HG03097 (cell line): ENCODE measurements at regions not wholly inside any gene's neighbourhood (a gene's known extent, or its start where the extent isn't known, plus 50 kb on each side); places are given as distances from the start of the nearest gene placed in this dataset.

Source experiments
- ATAC-seq: cut with Tn5 transposase; IDR thresholded peaks from one replicate; pipeline ENCODE4 v1.9.1; 2021; ENCODE audit not compliant: unreplicated experiment, low FRiP score

- ATAC-seq: no peak
These were observed 929.8 kb upstream of the CNTNAP5 start for GRCh38 chr2:123095219-123095835.

DNA sequence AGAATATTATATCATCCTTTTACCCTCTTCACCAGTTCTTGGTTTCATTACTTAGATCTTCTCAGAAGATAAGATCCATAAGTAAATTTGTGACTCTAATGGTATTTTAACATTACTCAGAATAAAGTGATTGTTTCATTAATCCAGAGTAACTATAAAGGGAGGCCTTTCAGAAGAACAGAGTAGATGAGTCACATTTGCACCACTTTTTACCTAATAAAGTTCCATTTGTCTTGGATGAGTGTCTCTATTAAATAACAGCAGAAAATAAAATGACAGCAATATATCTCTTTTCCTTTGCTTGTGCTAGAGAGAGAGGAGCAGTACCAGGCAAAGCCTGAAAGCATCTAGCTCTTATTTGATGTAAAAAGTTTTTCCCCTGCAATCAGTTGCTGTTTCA, 926.5 kb upstream of the CNTNAP5 start:
- no peak for ATAC-seq

DNA sequence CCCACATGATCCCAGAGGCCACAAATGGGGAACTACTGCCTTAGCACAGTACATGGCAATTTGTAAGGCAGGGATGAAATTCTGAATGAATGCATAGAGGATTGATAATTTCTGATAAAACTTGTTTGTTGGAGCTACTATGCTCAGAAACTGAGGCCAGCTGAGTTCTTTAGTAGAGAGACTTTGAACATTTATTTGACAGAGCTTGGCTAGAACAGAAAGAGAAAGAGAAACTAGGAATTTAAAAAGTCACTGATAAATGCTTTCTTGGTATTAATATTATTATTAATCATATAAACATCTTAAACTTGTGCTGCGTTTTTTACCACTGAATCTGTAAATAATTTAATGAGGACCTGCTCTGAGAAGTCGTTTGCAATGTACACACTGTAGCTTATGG, 923.7 kb upstream of the CNTNAP5 start:
- ATAC-seq: no peak

- ATAC-seq: no peak
These were observed 921.2 kb upstream of the CNTNAP5 start for GRCh38 chr2:123103902-123104301.

DNA sequence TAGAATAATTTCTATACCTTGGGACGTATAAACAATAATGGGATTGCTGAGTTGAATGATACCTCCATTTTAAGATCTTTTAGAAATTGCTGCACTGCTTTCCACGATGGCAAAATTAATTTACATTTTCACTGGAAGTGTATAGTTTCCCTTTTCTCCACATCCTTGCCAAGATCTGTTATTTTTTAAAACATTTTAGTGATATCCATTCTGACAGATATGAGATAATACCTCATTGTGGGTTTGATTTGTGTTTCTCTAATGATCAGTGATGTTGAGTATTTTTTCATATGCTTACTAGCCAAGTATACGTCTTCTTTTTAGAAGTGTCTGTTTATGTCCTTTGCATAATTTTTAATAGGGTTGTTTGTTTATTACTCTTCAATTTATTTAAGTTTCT, 908.5 kb upstream of the CNTNAP5 start:
- no peak for ATAC-seq

DNA sequence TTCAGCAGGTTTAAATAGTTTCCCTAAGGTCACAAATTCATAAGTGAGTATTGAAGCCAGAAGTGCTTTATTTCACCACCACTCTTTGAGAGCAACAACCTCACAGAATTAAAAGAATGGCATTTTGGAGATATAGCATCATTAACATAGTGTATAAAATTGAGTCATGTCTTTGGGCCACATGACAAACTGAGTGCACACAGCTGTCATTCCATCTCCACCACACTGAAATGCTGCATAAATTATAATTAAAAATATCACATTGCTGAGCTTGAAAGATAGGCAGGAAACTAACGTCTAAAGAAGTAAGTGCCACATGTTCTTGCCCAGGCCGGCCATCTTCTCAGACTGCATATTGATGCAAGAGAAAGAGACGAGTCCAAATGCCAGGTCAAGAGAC, 897.9 kb upstream of the CNTNAP5 start:
- ATAC-seq: no peak

- ATAC-seq: no peak
These were observed 896.1 kb upstream of the CNTNAP5 start for GRCh38 chr2:123128951-123129350.

GRCh38 chr2:123136419-123136818, 888.7 kb upstream of the CNTNAP5 start:
- no peak for ATAC-seq

DNA sequence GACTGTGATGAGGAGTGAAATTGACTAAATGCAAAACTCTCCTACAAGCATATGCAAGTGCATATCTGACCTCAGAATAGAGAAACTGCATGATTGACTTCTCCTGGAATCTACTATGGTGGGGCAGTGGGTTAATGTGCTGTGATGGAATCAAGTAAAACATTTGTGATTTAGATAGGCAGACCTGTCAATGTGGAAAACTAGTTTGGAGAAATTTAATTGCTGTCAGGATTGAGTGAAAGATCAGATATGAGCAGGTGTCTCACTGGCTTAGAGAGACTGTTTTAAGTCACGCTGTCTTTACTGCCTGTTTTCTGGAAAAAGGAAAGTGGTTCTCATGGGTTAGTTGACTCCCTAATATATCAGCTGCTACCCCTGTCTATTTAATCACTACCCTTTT, 881.0 kb upstream of the CNTNAP5 start:
- no peak for ATAC-seq

DNA sequence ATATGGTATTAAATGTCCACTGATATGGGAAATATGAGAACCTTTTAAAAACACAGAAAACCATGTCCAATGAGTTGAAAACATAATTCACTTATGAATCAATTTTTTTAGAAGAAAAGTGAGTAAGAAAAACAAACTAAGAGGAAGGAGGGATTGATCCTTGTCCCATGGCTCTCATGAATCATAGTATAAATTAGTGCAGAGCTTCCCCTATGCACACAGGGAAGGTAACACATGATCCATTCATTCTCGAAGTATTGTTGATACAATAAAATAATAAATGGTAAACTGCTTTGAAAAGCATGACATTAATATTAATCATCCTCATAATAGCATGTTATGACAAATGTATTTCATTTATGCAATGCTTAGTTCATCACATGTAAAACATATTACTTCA, 872.0 kb upstream of the CNTNAP5 start:
- ATAC-seq: no peak

- no peak for ATAC-seq
These were observed 870.9 kb upstream of the CNTNAP5 start for GRCh38 chr2:123154195-123154594.

DNA sequence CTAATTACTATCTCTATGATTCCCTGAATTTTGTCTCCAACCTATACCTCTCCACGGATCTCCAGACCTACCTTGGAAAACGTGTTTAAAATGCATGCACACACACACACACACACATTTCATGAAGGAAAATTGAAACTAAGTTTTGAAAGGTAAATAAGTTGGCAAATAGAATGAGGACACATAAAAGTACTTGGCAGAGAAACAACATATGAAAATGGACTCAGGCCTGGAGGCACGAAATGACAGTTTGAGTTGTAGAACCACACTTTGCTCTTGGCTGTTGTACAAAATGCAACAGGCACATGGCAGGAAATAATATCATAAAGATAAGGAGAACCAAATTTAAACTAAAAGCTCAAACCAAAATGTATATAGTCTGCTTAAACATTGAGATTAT, 868.1 kb upstream of the CNTNAP5 start:
- ATAC-seq: no peak

- no peak for ATAC-seq
These were observed 862.6 kb upstream of the CNTNAP5 start for GRCh38 chr2:123162400-123163016.

GRCh38 chr2:123163398-123163797, 861.7 kb upstream of the CNTNAP5 start:
- ATAC-seq: no peak

- ATAC-seq: no peak
These were observed 860.9 kb upstream of the CNTNAP5 start for GRCh38 chr2:123164216-123164615.

DNA sequence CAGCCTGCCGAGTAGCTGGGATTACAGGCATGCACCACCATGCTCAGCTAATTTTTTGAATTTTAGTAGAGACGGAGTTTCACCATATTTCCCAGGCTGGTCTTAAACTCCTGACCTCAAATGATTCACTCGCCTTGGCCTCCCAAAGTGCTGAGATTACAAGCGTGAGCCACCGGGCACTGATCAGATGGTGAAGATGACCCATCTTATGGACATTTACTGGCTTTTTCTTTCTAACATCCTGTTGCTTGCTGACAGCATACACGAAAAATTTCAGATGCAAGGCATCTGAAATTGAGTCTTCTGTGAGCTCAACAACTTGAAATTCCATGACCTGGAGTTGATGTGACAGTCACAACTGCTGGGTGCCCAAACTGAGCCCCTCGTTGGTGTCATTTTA, 859.5 kb upstream of the CNTNAP5 start:
- no peak for ATAC-seq

DNA sequence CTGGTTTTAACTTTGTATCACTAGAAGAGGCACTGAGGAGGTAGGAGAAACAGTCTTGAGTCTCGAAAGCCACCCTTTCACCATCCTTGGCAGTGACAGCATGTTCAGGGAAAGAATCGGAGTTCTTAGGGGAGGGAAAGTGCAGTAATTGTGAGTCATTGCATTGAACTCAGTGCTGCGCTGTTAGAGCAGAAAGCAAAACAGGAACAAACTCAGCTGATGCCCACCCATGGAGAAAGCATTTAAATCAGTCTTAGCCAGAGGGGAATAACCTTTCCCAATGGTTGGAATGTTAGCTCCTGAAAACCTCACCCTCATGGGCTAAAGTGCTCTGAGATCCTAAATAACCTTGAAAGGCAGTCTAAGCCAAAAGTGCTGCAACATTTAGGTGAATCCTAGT, 845.6 kb upstream of the CNTNAP5 start:
- ATAC-seq: no peak

GRCh38 chr2:123195957-123196356, 829.1 kb upstream of the CNTNAP5 start:
- ATAC-seq: no peak

DNA sequence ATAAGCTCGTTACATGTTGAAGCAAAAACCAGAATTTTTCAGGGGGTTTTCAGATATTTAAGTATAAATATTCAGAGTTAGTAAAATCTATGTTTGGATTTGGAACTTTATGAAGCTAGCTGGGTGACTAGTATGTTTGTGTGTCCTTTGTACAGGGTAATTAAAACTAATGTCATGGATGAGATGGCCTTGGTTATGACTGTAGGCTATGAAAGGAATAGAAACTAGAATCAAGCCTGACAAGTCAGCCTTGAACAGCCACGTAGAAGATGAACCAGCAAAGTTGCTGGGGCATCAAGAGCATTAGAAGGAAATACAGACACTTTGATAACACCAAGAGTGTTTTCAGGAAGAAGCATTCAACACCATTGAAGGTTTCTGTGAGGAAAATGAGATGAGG, 825.1 kb upstream of the CNTNAP5 start:
- ATAC-seq: no peak

DNA sequence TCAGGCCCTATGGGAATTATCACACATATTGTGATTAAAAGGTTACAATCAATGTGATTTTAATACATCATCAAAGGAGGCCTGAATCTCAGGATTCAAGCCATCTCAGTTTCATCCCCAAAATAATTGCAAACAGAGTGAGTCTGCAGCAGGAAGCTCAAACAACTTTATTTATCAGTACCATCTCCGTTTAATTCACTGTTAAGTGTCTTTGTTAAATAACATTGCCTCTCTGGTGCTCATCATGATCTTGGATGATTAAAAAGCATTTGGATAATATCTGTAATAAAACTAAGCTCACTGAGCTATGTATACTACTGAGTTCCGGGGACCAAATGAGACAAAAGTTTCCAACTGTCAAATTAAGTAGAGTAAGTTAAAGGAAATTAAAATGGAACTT, 817.8 kb upstream of the CNTNAP5 start:
- no peak for ATAC-seq

DNA sequence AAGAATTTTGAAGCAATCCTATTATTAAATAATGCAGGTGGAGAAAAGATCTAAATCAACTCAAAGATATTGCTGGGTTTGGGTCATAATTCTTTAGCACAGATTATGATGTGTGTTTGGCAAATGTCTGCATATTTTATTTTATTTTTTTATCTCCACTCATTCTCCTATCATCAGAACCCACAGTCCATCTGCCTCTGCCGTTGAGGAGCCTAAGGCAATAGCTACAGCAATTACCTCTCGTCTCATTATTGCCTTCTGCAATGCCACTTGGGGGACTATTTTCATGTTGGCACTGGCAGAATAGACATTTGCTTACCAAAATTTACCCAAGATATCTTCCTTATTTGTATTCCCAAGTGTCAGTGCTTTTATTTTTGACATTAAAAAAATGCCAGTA, 815.9 kb upstream of the CNTNAP5 start:
- ATAC-seq: no peak

- no peak for ATAC-seq
These were observed 813.9 kb upstream of the CNTNAP5 start for GRCh38 chr2:123211181-123211580.

GRCh38 chr2:123245156-123245555, 779.9 kb upstream of the CNTNAP5 start:
- no peak for ATAC-seq
